ENCODE measurements at regions not wholly inside any gene's neighbourhood (a gene's known extent, or its start where the extent isn't known, plus 50 kb on each side); places are given as distances from the start of the nearest gene placed in this dataset.
"Not testable (repeated sequence)": the region's sequence is repeated elsewhere in the genome, so short reads cannot be mapped to it uniquely, and the experiment has no call there.

GRCh38 chr3:6030648-6031047 is 830.3 kb upstream of the GRM7 start:
- not testable (repeated sequence) for TF ChIP-seq POLR2A, CTCF (IDR thresholded peaks at IDR 0.05)
